Choroid plexus epithelial cell (primary cell): ENCODE measurements at regions not wholly inside any gene's neighbourhood (a gene's known extent, or its start where the extent isn't known, plus 50 kb on each side); places are given as distances from the start of the nearest gene placed in this dataset.

Source experiments
- DNase-seq: peaks from one replicate; pipeline ENCODE4 v3.0.0-alpha.2; 2010; ENCODE audit warnings: low read depth
- H3K4me3 ChIP-seq: 2 replicates; pipeline ENCODE4 v1.5.1; 2011; ENCODE audit warnings: low read depth, mild to moderate bottlenecking, control low read depth, low read length, moderate library complexity
- CTCF ChIP-seq: conservative IDR thresholded peaks from 2 replicates; pipeline ENCODE4 v1.5.1; 2011; ENCODE audit warnings: low read depth, mild to moderate bottlenecking, control low read depth, inconsistent platforms, low read length, moderate library complexity

GRCh38 chrX:20756585-20756984 lies 489.9 kb upstream of the RPS6KA3 start:
- no peak for DNase-seq
- TF ChIP-seq CTCF, result no peak
- H3K4me3 ChIP-seq, result no peak overlapping the region

GRCh38 chrX:20753076-20753475 lies 486.4 kb upstream of the RPS6KA3 start:
- no peak overlapping the region for H3K4me3 ChIP-seq
- DNase-seq, result no peak
- no peak for TF ChIP-seq CTCF

- no peak for DNase-seq
- no peak overlapping the region for H3K4me3 ChIP-seq
- no peak for TF ChIP-seq CTCF
Measured at GRCh38 chrX:20746690-20747089, 480.0 kb upstream of the RPS6KA3 start.

- DNase-seq, result no peak
- no peak overlapping the region for H3K4me3 ChIP-seq
- TF ChIP-seq CTCF, result no peak
Measured at GRCh38 chrX:20743046-20743445, 476.3 kb upstream of the RPS6KA3 start.

GRCh38 chrX:20742106-20742505 lies 475.4 kb upstream of the RPS6KA3 start:
- TF ChIP-seq CTCF, result no peak
- H3K4me3 ChIP-seq, result no peak overlapping the region
- no peak for DNase-seq

- no peak for TF ChIP-seq CTCF
- no peak for DNase-seq
- H3K4me3 ChIP-seq, result no peak overlapping the region
Measured at GRCh38 chrX:20740443-20740842, 473.7 kb upstream of the RPS6KA3 start.

GRCh38 chrX:20739038-20739745 lies 472.5 kb upstream of the RPS6KA3 start:
- DNase-seq, result no peak
- TF ChIP-seq CTCF, result no peak
- no peak overlapping the region for H3K4me3 ChIP-seq
